Hypothalamus (tissue), 51 donors: ENCODE measurements at regions not wholly inside any gene's neighbourhood (a gene's known extent, or its start where the extent isn't known, plus 50 kb on each side); places are given as distances from the start of the nearest gene placed in this dataset.

ENCODE experiments used
- DNase-seq, 51 donors: peaks; one replicate each; lab custom pipeline; 2025; lab: John Stamatoyannopoulos, UW

- DNase-seq: no peak
These were observed 620.9 kb downstream of the PLPP3 start for GRCh38 chr1:55958498-55958897.

DNA sequence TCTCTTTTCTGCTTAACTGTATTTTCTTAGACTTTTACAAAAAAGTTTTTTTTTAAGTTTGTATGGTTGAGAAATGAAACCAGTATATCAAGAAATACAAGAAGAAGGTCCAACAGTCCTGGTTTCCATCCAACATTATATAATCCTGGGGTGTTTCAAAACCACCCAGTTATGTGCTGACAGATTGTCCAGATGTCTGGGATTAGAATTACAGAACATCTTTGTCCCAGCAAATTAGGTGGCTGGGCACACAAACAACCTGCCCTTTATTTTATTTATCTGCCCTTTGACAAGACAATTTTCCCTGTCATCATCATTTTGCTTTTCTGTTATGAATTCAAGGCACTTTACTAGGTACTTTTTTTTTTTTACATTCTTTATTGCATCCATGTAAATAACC lies 622.1 kb downstream of the PLPP3 start:
- no peak for DNase-seq

GRCh38 chr1:55955016-55955621 lies 624.2 kb downstream of the PLPP3 start:
- no peak for DNase-seq

GRCh38 chr1:55951291-55951690 lies 628.1 kb downstream of the PLPP3 start:
- DNase-seq: no peak

DNA sequence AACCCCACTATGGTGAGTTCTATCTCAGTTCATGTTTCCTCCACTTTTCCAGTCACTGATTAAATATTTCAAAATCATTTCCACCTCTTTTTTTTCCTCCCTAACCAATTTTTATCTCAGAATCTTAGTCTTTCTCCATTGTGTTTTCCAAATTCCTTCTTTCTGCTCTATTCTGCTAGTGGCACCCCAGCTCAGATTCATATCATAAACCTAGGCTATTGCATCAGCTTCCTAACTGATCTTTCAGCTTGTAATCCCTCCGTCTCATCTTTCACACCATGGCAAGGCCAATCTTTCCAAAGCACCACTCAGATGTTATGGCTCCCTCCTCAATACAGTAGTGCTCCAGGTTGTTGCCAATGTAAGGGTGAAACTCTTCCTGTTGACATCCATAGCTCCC lies 631.9 kb downstream of the PLPP3 start:
- DNase-seq: no peak

GRCh38 chr1:55943721-55944435 lies 635.5 kb downstream of the PLPP3 start:
- no peak for DNase-seq

DNA sequence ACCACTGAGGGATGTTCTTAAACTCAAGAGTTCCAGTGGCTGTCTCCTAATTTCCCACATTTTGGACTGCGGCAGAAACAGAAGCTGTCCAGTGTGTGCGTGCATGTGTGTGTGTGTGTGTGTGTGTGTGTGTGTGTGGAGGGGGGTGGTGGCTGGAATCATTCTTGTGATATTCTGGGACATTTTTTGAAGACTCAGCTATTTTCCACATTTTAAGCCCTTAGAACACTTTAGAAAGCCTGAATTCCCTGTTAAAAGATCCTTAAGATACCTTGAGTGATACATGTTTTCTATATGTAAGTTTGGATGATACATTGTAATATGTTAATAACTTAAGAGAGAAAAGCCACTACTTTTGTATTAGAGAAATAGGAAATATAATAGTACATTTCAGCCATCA lies 636.4 kb downstream of the PLPP3 start:
- no peak for DNase-seq

DNA sequence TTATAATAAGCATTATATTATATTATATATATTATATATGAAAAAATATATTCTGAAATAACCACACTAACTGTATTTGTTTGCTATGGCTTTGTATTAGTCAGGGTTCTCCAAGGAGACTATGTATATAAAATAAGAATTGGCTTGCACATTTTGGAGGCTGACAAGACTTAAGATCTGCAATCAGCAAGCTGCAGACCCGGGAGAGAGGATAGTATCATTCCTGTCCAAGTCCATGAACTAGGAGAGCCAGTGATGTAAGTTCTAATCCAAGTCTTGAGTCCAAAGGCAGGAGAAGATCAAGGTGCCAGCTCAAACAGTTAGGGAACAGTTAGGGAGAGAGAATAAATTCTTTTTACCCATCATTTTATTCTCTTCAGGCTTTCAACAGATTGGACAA lies 639.5 kb downstream of the PLPP3 start:
- no peak for DNase-seq

DNA sequence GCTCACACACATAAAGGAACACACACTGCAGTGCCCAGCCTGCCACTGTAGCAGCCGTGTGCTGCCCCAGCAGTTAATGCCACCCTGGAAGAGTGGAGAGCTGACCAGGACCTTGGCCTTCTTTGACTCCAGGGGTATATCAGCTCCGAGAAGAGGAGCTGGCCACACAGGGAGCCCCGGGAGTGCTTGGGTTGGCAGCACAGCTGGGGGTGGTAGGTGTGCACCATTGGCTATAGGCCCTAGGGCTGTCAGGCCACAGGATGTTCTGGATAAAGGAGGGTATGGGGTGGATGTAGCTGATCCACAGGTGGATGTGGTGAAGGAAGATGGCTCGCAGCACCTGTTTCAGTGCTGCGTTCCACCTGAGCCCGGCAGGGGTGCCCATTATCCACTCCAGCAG lies 640.5 kb downstream of the PLPP3 start:
- no peak for DNase-seq

- DNase-seq: no peak
These were observed 641.0 kb downstream of the PLPP3 start for GRCh38 chr1:55938376-55938850.

DNA sequence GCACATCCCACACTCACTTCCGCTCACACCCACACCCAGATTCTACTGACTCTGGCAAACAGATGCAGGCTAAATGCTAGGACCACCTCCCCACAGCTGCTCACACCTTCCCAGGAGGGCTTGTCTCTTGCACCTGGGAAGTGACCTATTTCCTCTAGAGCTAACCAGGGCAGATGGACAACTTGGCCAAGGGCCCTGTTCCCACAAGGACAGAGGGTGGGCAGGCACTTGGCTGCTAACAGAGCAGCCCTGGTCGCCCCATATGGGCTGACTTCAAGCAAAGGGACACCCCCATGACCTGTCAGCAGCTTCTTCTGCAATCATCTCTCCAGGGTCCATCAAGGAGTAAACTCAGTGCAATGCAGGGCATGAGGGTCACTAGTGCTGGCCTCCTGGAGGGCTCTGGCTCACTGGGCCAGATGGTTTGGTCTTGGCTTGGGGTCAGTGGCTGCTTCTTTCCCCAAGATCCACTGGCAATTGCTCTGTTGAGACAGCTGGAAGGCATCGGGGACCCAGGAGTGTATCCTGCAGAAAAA lies 641.5 kb downstream of the PLPP3 start:
- no peak for DNase-seq

GRCh38 chr1:55935236-55935635 lies 644.1 kb downstream of the PLPP3 start:
- DNase-seq: no peak

- DNase-seq: no peak
These were observed 647.0 kb downstream of the PLPP3 start for GRCh38 chr1:55932402-55932801.

GRCh38 chr1:55931081-55931940 lies 648.1 kb downstream of the PLPP3 start:
- DNase-seq: no peak

- no peak for DNase-seq
These were observed 649.7 kb downstream of the PLPP3 start for GRCh38 chr1:55929652-55930051.

GRCh38 chr1:55928576-55928975 lies 650.8 kb downstream of the PLPP3 start:
- no peak for DNase-seq

- no peak for DNase-seq
These were observed 651.6 kb downstream of the PLPP3 start for GRCh38 chr1:55927702-55928290.

DNA sequence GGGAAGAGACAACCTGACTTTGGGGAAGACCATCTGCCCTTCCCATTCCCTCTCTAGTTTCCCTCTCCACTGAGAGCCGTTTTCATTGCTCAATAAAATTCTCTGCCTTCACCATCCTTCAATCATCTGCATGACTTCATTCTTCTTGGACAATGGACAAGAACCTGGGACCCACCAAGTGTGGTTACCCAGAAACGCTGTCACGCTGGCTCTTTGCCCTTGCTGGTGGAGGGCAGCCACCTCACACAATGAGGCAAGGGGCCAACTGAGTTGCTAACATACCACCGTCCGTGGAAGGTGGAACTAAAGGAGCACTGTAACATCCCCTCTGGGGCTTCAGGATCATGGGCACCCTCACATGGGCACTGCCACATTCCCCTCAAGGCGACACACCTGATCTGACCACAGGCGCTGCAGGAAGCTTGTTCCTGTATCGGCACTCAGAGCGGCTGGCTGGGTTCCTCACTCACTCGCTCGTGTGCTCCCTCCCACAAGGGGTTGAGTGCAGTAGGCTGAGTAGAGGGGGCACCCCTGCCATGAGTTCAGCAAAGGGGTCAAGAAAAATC lies 652.4 kb downstream of the PLPP3 start:
- DNase-seq: no peak

DNA sequence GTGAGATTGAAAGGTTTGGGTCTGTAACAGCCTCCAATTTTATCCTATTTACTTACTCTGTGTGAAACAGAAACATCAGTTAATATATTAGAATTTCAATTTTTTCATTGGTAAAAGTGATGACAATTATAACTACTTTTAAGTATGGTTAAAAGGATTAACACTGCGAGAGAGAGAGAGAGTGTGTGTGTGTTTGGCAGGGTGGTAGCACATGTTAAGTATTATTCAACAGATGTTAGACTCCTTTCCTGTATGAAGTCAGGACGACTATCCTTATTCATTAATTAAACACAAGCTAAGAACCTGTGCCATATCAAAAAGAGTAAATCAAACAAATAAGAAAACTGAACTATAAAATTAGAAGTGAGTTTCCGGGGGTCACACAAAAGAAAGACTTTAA lies 662.5 kb downstream of the PLPP3 start:
- DNase-seq: no peak

GRCh38 chr1:55916481-55916880 lies 662.9 kb downstream of the PLPP3 start:
- DNase-seq: no peak

- no peak for DNase-seq
These were observed 665.8 kb downstream of the PLPP3 start for GRCh38 chr1:55913565-55913964.
